HepG2 (cell line): ENCODE measurements at regions not wholly inside any gene's neighbourhood (a gene's known extent, or its start where the extent isn't known, plus 50 kb on each side); places are given as distances from the start of the nearest gene placed in this dataset.

ENCODE experiments used
- ATAC-seq: fragments of 200-7000 bp; cut with Tn5 transposase; 3 replicates; pipeline ENCODE4 v1.9.1; 2020; ENCODE audit warnings: mild to moderate bottlenecking, moderate library complexity
- BruUV-seq: library from RNA; stranded (reverse); fragments of 400-500 nt; replicated peaks from 2 replicates; lab custom pipeline; 2021; lab: Mats Ljungman, UMichigan
- CTCF ChIA-PET: fragments of 300-600 bp; formaldehyde crosslinking; extraction: SDS; loops from one replicate; lab custom pipeline; 2021; ENCODE audit warnings: low total read pairs, inconsistent platforms, low intra/inter-chr PET ratio; lab: Yijun Ruan, JAX
- POLR2A ChIA-PET: fragments of 350-600 bp; sonication (Branson Sonifier 250); formaldehyde crosslinking; loops from one replicate; lab custom pipeline; 2020; ENCODE audit warnings: antibody characterized with exemption, inconsistent platforms; lab: Yijun Ruan, JAX
- DNase-seq: peaks from one replicate; pipeline ENCODE4 v3.0.0-alpha.2; 2015; ENCODE audit warnings: low spot score
- FAIRE-seq: peaks from 3 replicates; lab custom pipeline; 2011; peaks lifted over from hg19 to GRCh38; lab: Jason Lieb, UNC
- H2AFZ ChIP-seq: one replicate; pipeline ENCODE4 v1.6.1; 2011; ENCODE audit warnings: low read length, inconsistent platforms
- H3K27ac ChIP-seq: fragments of 300-600 bp; 3 replicates; pipeline ENCODE4 v1.8.0; 2011; ENCODE audit warnings: mixed run types, mild to moderate bottlenecking, mixed read lengths, low read length, inconsistent platforms; ENCODE audit not compliant: insufficient read depth; ENCODE audit errors: extremely low read length
- H3K27me3 ChIP-seq, 2 experiments: fragments of 200-600 bp in 1 of 2; 2 replicates in 1 of 2; 3 replicates in 1 of 2; pipeline versions ENCODE4 v1.6.0 to v1.8.0; 2011; ENCODE audit warnings: low read length in 2 of 2, mild to moderate bottlenecking in 2 of 2, moderate library complexity in 2 of 2, inconsistent platforms in 1 of 2; ENCODE audit not compliant: insufficient read depth in 2 of 2, control insufficient read depth in 1 of 2
- H3K36me3 ChIP-seq, 2 experiments: fragments of 200-600 bp in 1 of 2; replicated peaks in 1 of 2; 2 replicates in 1 of 2; 3 replicates in 1 of 2; pipeline versions ENCODE4 v1.5.1 to v1.8.0; 2011; ENCODE audit warnings: low read length in 2 of 2, inconsistent platforms in 1 of 2; ENCODE audit not compliant: insufficient read depth in 2 of 2, control insufficient read depth in 1 of 2
- H3K4me1 ChIP-seq: 2 replicates; pipeline ENCODE4 v1.5.1; 2012; ENCODE audit warnings: low read length, inconsistent platforms; ENCODE audit not compliant: insufficient read depth
- H3K4me2 ChIP-seq: 2 replicates; pipeline ENCODE4 v1.6.0; 2011; ENCODE audit warnings: low read depth, low read length, inconsistent platforms
- H3K4me3 ChIP-seq, 3 experiments: fragments of 200-600 bp in 1 of 3; sonication (generic), shearing (Covaris generic) in 1 of 3; replicated peaks in 1 of 3; 2 replicates each; pipeline ENCODE4 v1.5.1; 2011 to 2016; ENCODE audit warnings: low read length in 3 of 3, inconsistent platforms in 2 of 3, low read depth in 2 of 3, mild to moderate bottlenecking in 2 of 3, control low read depth in 1 of 3, mixed read lengths in 1 of 3; ENCODE audit not compliant: insufficient read depth in 1 of 3
- H3K79me2 ChIP-seq: one replicate; pipeline ENCODE4 v1.6.1; 2011; ENCODE audit warnings: low read length, inconsistent platforms; ENCODE audit not compliant: insufficient read depth
- H3K9ac ChIP-seq: 2 replicates; pipeline ENCODE4 v1.6.0; 2011; ENCODE audit warnings: mild to moderate bottlenecking, low read depth, low read length, inconsistent platforms; ENCODE audit not compliant: insufficient read depth
- H3K9me3 ChIP-seq: 2 replicates; pipeline ENCODE4 v1.5.1; 2012; ENCODE audit warnings: mild to moderate bottlenecking, low read length
- H4K20me1 ChIP-seq: 2 replicates; pipeline ENCODE4 v1.6.0; 2011; ENCODE audit warnings: inconsistent platforms, mild to moderate bottlenecking, low read length, moderate library complexity; ENCODE audit not compliant: insufficient read depth
- GABPB1 ChIP-seq: IDR thresholded peaks from 2 replicates; pipeline ENCODE4 v1.6.1; 2016; ENCODE audit warnings: mild to moderate bottlenecking, missing genetic modification reagents, moderate library complexity, missing compliant biosample characterization
- GMEB1 ChIP-seq: sonication (generic); formaldehyde crosslinking; IDR thresholded peaks from 2 replicates; pipeline ENCODE4 v1.5.1; 2020; ENCODE audit warnings: missing genetic modification reagents, mild to moderate bottlenecking, borderline replicate concordance
- HOXA3 ChIP-seq: sonication (generic); formaldehyde crosslinking; IDR thresholded peaks from 2 replicates; pipeline ENCODE4 v1.5.0; 2020; ENCODE audit warnings: missing genetic modification reagents
- MBNL3 ChIP-seq: fragments of 250-450 bp; sonication (Bioruptor Pico); conservative IDR thresholded peaks from 2 replicates; pipeline ENCODE4 v1.8.0; 2022; ENCODE audit warnings: mild to moderate bottlenecking, inconsistent platforms
- MXD3 ChIP-seq: IDR thresholded peaks from 2 replicates; pipeline ENCODE4 v1.6.1; 2016; ENCODE audit warnings: mild to moderate bottlenecking, missing biosample characterization, missing genetic modification reagents
- NAIF1 ChIP-seq: sonication (generic); formaldehyde crosslinking; IDR thresholded peaks from 2 replicates; pipeline ENCODE4 v1.5.0; 2020; ENCODE audit warnings: mild to moderate bottlenecking, missing genetic modification reagents, borderline replicate concordance
- NFYB ChIP-seq: sonication (generic); formaldehyde crosslinking; IDR thresholded peaks from 2 replicates; pipeline ENCODE4 v1.4.0; 2020; ENCODE audit warnings: missing genetic modification reagents
- PAX8 ChIP-seq: sonication (generic); formaldehyde crosslinking; IDR thresholded peaks from 2 replicates; pipeline ENCODE4 v1.8.0; 2022; ENCODE audit warnings: mild to moderate bottlenecking, missing genetic modification reagents, borderline replicate concordance
- PHB2 ChIP-seq: fragments of 450-650 bp; IDR thresholded peaks from 2 replicates; pipeline ENCODE4 v1.6.1; 2018; ENCODE audit not compliant: partially characterized antibody
- POLR2A ChIP-seq, 2 experiments: IDR thresholded peaks; 2 replicates each; pipeline ENCODE4 v1.6.1; 2011; ENCODE audit warnings: low read depth in 2 of 2, low read length in 2 of 2, mild to moderate bottlenecking in 1 of 2, moderate library complexity in 1 of 2; ENCODE audit not compliant: insufficient read depth in 1 of 2
- RBAK ChIP-seq: sonication (generic); formaldehyde crosslinking; IDR thresholded peaks from 2 replicates; pipeline ENCODE4 v1.5.1; 2020; ENCODE audit warnings: mild to moderate bottlenecking, missing genetic modification reagents
- TBX2 ChIP-seq: sonication (generic); formaldehyde crosslinking; IDR thresholded peaks from 2 replicates; pipeline ENCODE4 v1.5.0; 2020; ENCODE audit warnings: missing genetic modification reagents, mild to moderate bottlenecking, borderline replicate concordance
- TRIM24 ChIP-seq: sonication (generic); formaldehyde crosslinking; IDR thresholded peaks from 2 replicates; pipeline ENCODE4 v1.8.0; 2022; ENCODE audit warnings: mild to moderate bottlenecking, missing genetic modification reagents
- ZBTB3 ChIP-seq: sonication (generic); formaldehyde crosslinking; IDR thresholded peaks from 2 replicates; pipeline ENCODE4 v1.4.0; 2020; ENCODE audit warnings: low read depth, mild to moderate bottlenecking, moderate library complexity, missing genetic modification reagents, borderline replicate concordance
- ZMYM3 ChIP-seq: sonication (generic); formaldehyde crosslinking; IDR thresholded peaks from 2 replicates; pipeline ENCODE4 v1.5.1; 2020; ENCODE audit warnings: mild to moderate bottlenecking, missing genetic modification reagents
- ZNF235 ChIP-seq: sonication (generic); formaldehyde crosslinking; IDR thresholded peaks from 2 replicates; pipeline ENCODE4 v1.8.1; 2023; ENCODE audit warnings: mild to moderate bottlenecking, missing genetic modification reagents, borderline replicate concordance
- ZNF253 ChIP-seq: sonication (generic); formaldehyde crosslinking; IDR thresholded peaks from 2 replicates; pipeline ENCODE4 v1.8.0; 2022; ENCODE audit warnings: mild to moderate bottlenecking, missing genetic modification reagents, borderline replicate concordance
- ZNF530 ChIP-seq: sonication (generic); formaldehyde crosslinking; IDR thresholded peaks from 2 replicates; pipeline ENCODE4 v1.5.0; 2020; ENCODE audit warnings: low read depth, mild to moderate bottlenecking, missing genetic modification reagents
- WGBS: methylation state at CpG from one replicate; pipeline ENCODE4 v1.1.6; 2017; ENCODE audit warnings: low lambda C conversion rate; 5-methylcytosine and 5-hydroxymethylcytosine counted together
- in situ Hi-C: cut with HindIII; loops from 2 replicates; pipeline ENCODE4 v1.10.0; 2017; ENCODE audit warnings: low pct_unique_long_range_greater_than_20kb; ENCODE audit not compliant: extremely low pct_ligation_motif_present
- intact Hi-C: fragments of 100-400 bp; cut with micrococcal nuclease; formaldehyde crosslinking; loops from one replicate; pipeline ENCODE4 v1.10.0; 2022; ENCODE audit not compliant: unreplicated experiment

DNA sequence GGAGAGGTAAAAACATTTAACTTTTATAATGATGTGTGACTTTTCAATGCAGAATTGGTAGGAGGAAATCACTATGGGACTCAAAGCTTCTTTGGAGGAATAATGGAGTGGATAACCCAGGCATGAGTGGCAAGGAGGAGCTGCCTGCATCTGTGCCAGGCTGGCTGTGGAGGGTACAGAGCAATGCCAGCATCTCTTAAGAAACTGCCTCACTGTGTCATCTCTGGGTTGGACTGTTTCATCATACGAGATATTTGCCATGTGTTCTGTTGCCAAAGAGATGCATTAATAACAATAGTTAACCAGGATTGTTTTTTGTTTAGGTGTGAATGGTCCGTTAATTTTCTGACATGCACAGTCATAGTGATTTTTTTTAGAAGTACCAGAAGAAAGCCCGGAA lies 183.7 kb upstream of the NTF3 start:
- Histone ChIP-seq H3K9ac (no peak overlapping the region), H4K20me1 (no peaks in the 10 kb centered on the region), H2AFZ (no peak overlapping the region), H3K27me3 (no peaks in the 10 kb centered on the region), H3K27ac (no peak overlapping the region), H3K9me3 (no peaks in the 10 kb centered on the region), H3K36me3 (no peaks in the 10 kb centered on the region), H3K4me2 (no peak overlapping the region), H3K79me2 (no peaks in the 10 kb centered on the region), H3K4me1 (no peaks in the 10 kb centered on the region), H3K4me3 (no peak overlapping the region)
- ATAC-seq (no peak), DNase-seq (no peak), FAIRE-seq (no peak)
- ChIA-PET POLR2A (no interaction called here), CTCF (no interaction called here)
- 0% methylated on average over 3 of the region's 3 CpGs for WGBS
- intact Hi-C loops: no loop called here
- BruUV-seq: no TSS peak
- TF ChIP-seq GMEB1 (CRISPR knock-in tag): no peak
- no peak for TF ChIP-seq RBAK (CRISPR knock-in tag)
- TF ChIP-seq GABPB1 (CRISPR knock-in tag): no peak
- no peak for TF ChIP-seq PAX8 (CRISPR knock-in tag)
- no peak for TF ChIP-seq NAIF1
- TF ChIP-seq TRIM24 (CRISPR knock-in tag): no peak
- TF ChIP-seq ZMYM3: no peak
- TF ChIP-seq MBNL3: no peak
- no peak for TF ChIP-seq NFYB (CRISPR knock-in tag)
- no peak for TF ChIP-seq HOXA3 (CRISPR knock-in tag)
- no peak for TF ChIP-seq PHB2
- TF ChIP-seq ZNF235: no peak
- no peak for TF ChIP-seq TBX2
- TF ChIP-seq ZBTB3: no peak
- TF ChIP-seq ZNF530 (CRISPR knock-in tag): no peak
- no peak for TF ChIP-seq ZNF253
- no peak for TF ChIP-seq POLR2A (IDR thresholded peaks at IDR 0.05; ENCODE audit: insufficient read depth in 1 of 2, low read depth in 2 of 2, low read length in 2 of 2)
- TF ChIP-seq MXD3 (CRISPR knock-in tag): no peak
- in situ Hi-C loops: no loop called here
